OCI-LY7 (cell line): ENCODE measurements at regions not wholly inside any gene's neighbourhood (a gene's known extent, or its start where the extent isn't known, plus 50 kb on each side); places are given as distances from the start of the nearest gene placed in this dataset.

Source experiments
- BruUV-seq: library from RNA; stranded (reverse); fragments of 400-500 nt; replicated peaks from 2 replicates; lab custom pipeline; 2021; lab: Mats Ljungman, UMichigan
- CTCF ChIA-PET: fragments of 300-600 bp; sonication (Branson Sonifier 250); formaldehyde crosslinking; loops from one replicate; lab custom pipeline; 2022; ENCODE audit warnings: antibody characterized with exemption; ENCODE audit not compliant: unreplicated experiment; lab: Charles Lee
- POLR2A ChIA-PET: fragments of 300-600 bp; sonication (Branson Sonifier 250); formaldehyde crosslinking; loops from one replicate; lab custom pipeline; 2022; ENCODE audit warnings: antibody characterized with exemption; lab: Charles Lee
- DNase-seq: peaks from one replicate; pipeline ENCODE4 v3.0.0-alpha.2; 2015; ENCODE audit warnings: low spot score
- H2AFZ ChIP-seq: fragments of 200-600 bp; sonication (generic), shearing (Covaris generic); 2 replicates; pipeline ENCODE4 v1.6.1; 2014; ENCODE audit warnings: mild to moderate bottlenecking, antibody characterized with exemption, low read length, moderate library complexity
- H3K27ac ChIP-seq: fragments of 200-600 bp; sonication (generic); 2 replicates; pipeline ENCODE4 v1.5.1; 2014; ENCODE audit warnings: mixed run types, low read depth, mild to moderate bottlenecking, moderate library complexity, low read length, inconsistent platforms; ENCODE audit not compliant: poor library complexity, severe bottlenecking
- H3K36me3 ChIP-seq: fragments of 200-600 bp; sonication (generic); 2 replicates; pipeline ENCODE4 v1.6.1; 2014; ENCODE audit warnings: mild to moderate bottlenecking, antibody characterized with exemption, low read length, moderate library complexity, mixed read lengths; ENCODE audit not compliant: insufficient read depth
- H3K4me1 ChIP-seq: fragments of 200-600 bp; sonication (generic); 2 replicates; pipeline ENCODE4 v1.5.1; 2014; ENCODE audit warnings: mild to moderate bottlenecking, low read length; ENCODE audit not compliant: insufficient read depth, poor library complexity, severe bottlenecking
- H3K4me2 ChIP-seq: fragments of 200-600 bp; sonication (generic); 2 replicates; pipeline ENCODE4 v1.6.1; 2014; ENCODE audit warnings: mild to moderate bottlenecking, low read length
- H3K4me3 ChIP-seq: fragments of 200-600 bp; sonication (generic); 2 replicates; pipeline ENCODE4 v1.5.1; 2014; ENCODE audit warnings: mild to moderate bottlenecking, low read depth, low read length; ENCODE audit not compliant: poor library complexity, severe bottlenecking
- H3K79me2 ChIP-seq: fragments of 200-600 bp; sonication (generic); 2 replicates; pipeline ENCODE4 v1.6.1; 2016; ENCODE audit warnings: low read depth, mild to moderate bottlenecking, low read length, moderate library complexity, mixed read lengths; ENCODE audit not compliant: insufficient read depth
- H3K9me2 ChIP-seq: fragments of 200-600 bp; sonication (generic); 2 replicates; pipeline ENCODE4 v1.6.1; 2016; ENCODE audit warnings: mild to moderate bottlenecking, low read length, mixed read lengths; ENCODE audit not compliant: insufficient read depth
- H3K9me3 ChIP-seq: fragments of 200-600 bp; sonication (generic); 2 replicates; pipeline ENCODE4 v1.6.1; 2014; ENCODE audit warnings: mild to moderate bottlenecking, mixed run types, low read length, mixed read lengths
- H4K20me1 ChIP-seq: fragments of 200-600 bp; sonication (generic); 2 replicates; pipeline ENCODE4 v1.6.1; 2014; ENCODE audit warnings: mild to moderate bottlenecking, antibody characterized with exemption, low read length, moderate library complexity, mixed read lengths; ENCODE audit not compliant: insufficient read depth
- CTCF ChIP-seq: fragments of 200-600 bp; sonication (generic); conservative IDR thresholded peaks from 2 replicates; pipeline ENCODE4 v1.5.1; 2014; ENCODE audit warnings: mild to moderate bottlenecking, antibody characterized with exemption, low read length, moderate library complexity, mixed read lengths
- EZH2phosphoT487 ChIP-seq: fragments of 200-600 bp; sonication (generic); IDR thresholded peaks from 2 replicates; pipeline ENCODE4 v1.6.1; 2018; ENCODE audit warnings: low read depth, borderline replicate concordance, mild to moderate bottlenecking, mixed run types, antibody characterized with exemption, low read length, moderate library complexity, mixed read lengths
- intact Hi-C: fragments of 100-400 bp; cut with micrococcal nuclease; formaldehyde crosslinking; loops from one replicate; pipeline ENCODE4 v1.10.0; 2022; ENCODE audit not compliant: unreplicated experiment

GRCh38 chr3:16739541-16740105 is 134.4 kb upstream of the DAZL start:
- intact Hi-C loops, result no loop called here

GRCh38 chr3:16740515-16740914 is 135.3 kb upstream of the DAZL start:
- no peak overlapping the region for H3K27ac ChIP-seq
- no peak for DNase-seq
- no TSS peak for BruUV-seq
- CTCF ChIA-PET, result no interaction called here
- no peak overlapping the region for H3K4me3 ChIP-seq
- H3K9me2 ChIP-seq, result no peaks in the 10 kb centered on the region
- H3K79me2 ChIP-seq, result no peaks in the 10 kb centered on the region
- TF ChIP-seq EZH2phosphoT487 (no peak), CTCF (no peak)
- 0 out of 2 replicates have a peak, but pooled peaks cover 3% of the 10 kb centered on the region for H3K9me3 ChIP-seq
- no peak overlapping the region for H3K4me2 ChIP-seq
- no peaks in the 10 kb centered on the region for H3K36me3 ChIP-seq
- POLR2A ChIA-PET, result no interaction called here
- intact Hi-C loops, result no loop called here
- H3K4me1 ChIP-seq, result no peaks in the 10 kb centered on the region
- no peaks in the 10 kb centered on the region for H4K20me1 ChIP-seq
- H2AFZ ChIP-seq, result no peak overlapping the region

More at GRCh38 chr3:16739541-16740105, 134.4 kb upstream of the DAZL start:
- no peaks in the 10 kb centered on the region for H4K20me1 ChIP-seq
- TF ChIP-seq EZH2phosphoT487 (no peak), CTCF (no peak)
- no peak overlapping the region for H2AFZ ChIP-seq
- POLR2A ChIA-PET, result interaction anchor here (0.7 kb wide), 2 partner anchors 207 to 1124 kb away, joined by 3 to 4 read pairs; no protein-coding TSS in a partner anchor
- no peak for DNase-seq
- H3K4me1 ChIP-seq, result no peaks in the 10 kb centered on the region
- H3K4me3 ChIP-seq, result no peak overlapping the region
- 0 out of 2 replicates have a peak, but pooled peaks cover 3% of the 10 kb centered on the region for H3K9me3 ChIP-seq
- no peaks in the 10 kb centered on the region for H3K36me3 ChIP-seq
- H3K79me2 ChIP-seq, result no peaks in the 10 kb centered on the region
- no peaks in the 10 kb centered on the region for H3K9me2 ChIP-seq
- H3K27ac ChIP-seq, result no peak overlapping the region
- H3K4me2 ChIP-seq, result no peak overlapping the region
- no TSS peak for BruUV-seq
- CTCF ChIA-PET, result no interaction called here

GRCh38 chr3:16741103-16741758 is 136.0 kb upstream of the DAZL start:
- no peak for TF ChIP-seq CTCF
- no peak for TF ChIP-seq EZH2phosphoT487
- Histone ChIP-seq H3K9me2 (no peaks in the 10 kb centered on the region), H2AFZ (no peak overlapping the region), H4K20me1 (no peaks in the 10 kb centered on the region), H3K79me2 (no peaks in the 10 kb centered on the region), H3K36me3 (no peaks in the 10 kb centered on the region), H3K27ac (no peak overlapping the region), H3K9me3 (0 out of 2 replicates have a peak, but pooled peaks cover 3% of the 10 kb centered on the region), H3K4me3 (no peak overlapping the region), H3K4me2 (no peak overlapping the region), H3K4me1 (no peaks in the 10 kb centered on the region)
- ChIA-PET CTCF (no interaction called here), POLR2A (interaction anchor here (0.6 kb wide), 1 partner anchor 518 kb away, joined by 4 read pairs; no protein-coding TSS in a partner anchor)
- DNase-seq, result no peak
- intact Hi-C loops, result no loop called here
- no TSS peak for BruUV-seq
